ENCODE measurements at regions not wholly inside any gene's neighbourhood (a gene's known extent, or its start where the extent isn't known, plus 50 kb on each side); places are given as distances from the start of the nearest gene placed in this dataset.

DNA sequence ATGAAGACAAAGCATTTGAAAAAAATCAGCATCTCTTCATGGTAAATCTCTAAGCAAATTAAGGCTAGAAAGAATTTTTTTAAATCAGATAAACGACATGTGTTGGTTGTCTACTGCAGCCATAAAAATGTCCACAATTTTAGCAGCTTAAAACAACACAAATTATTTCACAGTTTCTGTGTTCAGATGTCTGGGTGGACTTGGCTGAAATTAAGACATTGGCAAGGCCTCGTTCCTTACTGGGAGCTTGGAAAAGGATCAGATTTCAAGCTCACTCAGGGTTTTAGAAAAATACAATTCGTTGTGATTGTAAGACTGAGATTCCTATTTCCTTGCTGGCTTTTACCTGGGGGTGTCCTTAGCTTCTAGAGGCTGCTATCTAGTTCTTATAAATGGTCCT lies 1470.6 kb downstream of the PCDH19 start:
- H2BK5ac ChIP-seq (ENCODE audit: insufficient read length, low read length) = no peak overlapping the region
- H3K27ac Mint-ChIP-seq = no peak overlapping the region; a peak in 2 of 7 replicates

More for the DNA sequence above, 1470.6 kb downstream of the PCDH19 start:
- no peak for DNase-seq
- TF ChIP-seq, protein P1, sequence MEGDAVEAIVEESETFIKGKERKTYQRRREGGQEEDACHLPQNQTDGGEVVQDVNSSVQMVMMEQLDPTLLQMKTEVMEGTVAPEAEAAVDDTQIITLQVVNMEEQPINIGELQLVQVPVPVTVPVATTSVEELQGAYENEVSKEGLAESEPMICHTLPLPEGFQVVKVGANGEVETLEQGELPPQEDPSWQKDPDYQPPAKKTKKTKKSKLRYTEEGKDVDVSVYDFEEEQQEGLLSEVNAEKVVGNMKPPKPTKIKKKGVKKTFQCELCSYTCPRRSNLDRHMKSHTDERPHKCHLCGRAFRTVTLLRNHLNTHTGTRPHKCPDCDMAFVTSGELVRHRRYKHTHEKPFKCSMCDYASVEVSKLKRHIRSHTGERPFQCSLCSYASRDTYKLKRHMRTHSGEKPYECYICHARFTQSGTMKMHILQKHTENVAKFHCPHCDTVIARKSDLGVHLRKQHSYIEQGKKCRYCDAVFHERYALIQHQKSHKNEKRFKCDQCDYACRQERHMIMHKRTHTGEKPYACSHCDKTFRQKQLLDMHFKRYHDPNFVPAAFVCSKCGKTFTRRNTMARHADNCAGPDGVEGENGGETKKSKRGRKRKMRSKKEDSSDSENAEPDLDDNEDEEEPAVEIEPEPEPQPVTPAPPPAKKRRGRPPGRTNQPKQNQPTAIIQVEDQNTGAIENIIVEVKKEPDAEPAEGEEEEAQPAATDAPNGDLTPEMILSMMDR (conservative IDR thresholded peaks at IDR 0.05) = no peak
- Histone ChIP-seq H3K23ac (ENCODE audit: insufficient read length, low read depth, low read length) (no peak overlapping the region), H2BK15ac (ENCODE audit: low read depth, low read length) (no peak overlapping the region), H4K8ac (replicated peaks; ENCODE audit: insufficient read length, low read depth, low read length) (no peak overlapping the region), H3T11ph (ENCODE audit: low read length) (no peak overlapping the region), H3K9me3 (ENCODE audit: control insufficient read depth, low read depth, low read length) (no peaks in the 10 kb centered on the region), H4K20me1 (ENCODE audit: control insufficient read depth, insufficient read depth, insufficient read length) (no peaks in the 10 kb centered on the region), H2AK5ac (ENCODE audit: insufficient read length, low read length) (no peak overlapping the region), H3K4me2 (ENCODE audit: insufficient read depth, insufficient read length, low read length) (no peak overlapping the region), H3K14ac (ENCODE audit: insufficient read depth, low read length) (no peak overlapping the region), H3K79me2 (ENCODE audit: insufficient read depth, low read length) (no peaks in the 10 kb centered on the region), H4K5ac (ENCODE audit: insufficient read length, low read depth, low read length) (no peak overlapping the region), H3K18ac (ENCODE audit: insufficient read length, low read depth, low read length) (no peak overlapping the region), H3K79me1 (ENCODE audit: insufficient read depth, low read depth, low read length, poor library complexity, severe bottlenecking) (no peaks in the 10 kb centered on the region), H3K27me3 (ENCODE audit: insufficient read depth, low read length) (no peaks in the 10 kb centered on the region), H2AFZ (ENCODE audit: low read length) (no peak overlapping the region), H3K27ac (ENCODE audit: insufficient read length, low read depth, low read length) (no peak overlapping the region), H3K4me1 (ENCODE audit: insufficient read depth, low read length) (no peaks in the 10 kb centered on the region), H3K9ac (ENCODE audit: extremely low read depth, insufficient read length, low read length) (no peak overlapping the region), H3K56ac (ENCODE audit: insufficient read length, low read depth, low read length) (no peak overlapping the region), H4K91ac (ENCODE audit: insufficient read length, low read depth, low read length) (no peak overlapping the region), H3K4ac (ENCODE audit: low read depth, low read length) (no peak overlapping the region), H2BK12ac (ENCODE audit: insufficient read length, low read depth, low read length) (no peak overlapping the region), H2BK120ac (ENCODE audit: low read depth, low read length, poor library complexity, severe bottlenecking) (no peak overlapping the region), H2BK20ac (ENCODE audit: low read depth, low read length, poor library complexity, severe bottlenecking) (no peak overlapping the region), H3K23me2 (ENCODE audit: insufficient read length, low read depth, low read length, poor library complexity, severe bottlenecking) (no peaks in the 10 kb centered on the region)
- no peaks in the 10 kb centered on the region for H3K27me3 Mint-ChIP-seq (ENCODE audit: low read depth)
- no peaks in the 10 kb centered on the region for H3K9me3 Mint-ChIP-seq
- H3K4me1 Mint-ChIP-seq = peaks cover 9% of the 10 kb centered on the region in 2 experiments
- no peak overlapping the region for H3K4me3 Mint-ChIP-seq
- no peaks in the 10 kb centered on the region for H3K36me3 Mint-ChIP-seq (ENCODE audit: insufficient read depth in 1 of 3, low read depth in 3 of 3)
- WGBS (ENCODE audit: extremely low coverage, insufficient read length, low lambda C conversion rate) = no CpG with 5 or more reads among the region's 3 CpGs

Data from H9 (cell line).